RWPE1 (cell line): ENCODE measurements at regions not wholly inside any gene's neighbourhood (a gene's known extent, or its start where the extent isn't known, plus 50 kb on each side); places are given as distances from the start of the nearest gene placed in this dataset.
A peak's percentile ranks its signal among the peaks of the same experiment; 100 is the strongest.
"Not testable (repeated sequence)": the region's sequence is repeated elsewhere in the genome, so short reads cannot be mapped to it uniquely, and the experiment has no call there.

Experiments used
- CTCF ChIA-PET: fragments of 350-600 bp; sonication (Branson Sonifier 250); formaldehyde crosslinking; extraction: SDS; loops from one replicate; lab custom pipeline; 2021; lab: Yijun Ruan, JAX
- POLR2A ChIA-PET: fragments of 400-600 bp; formaldehyde crosslinking; extraction: SDS; loops from one replicate; lab custom pipeline; 2020; ENCODE audit warnings: antibody characterized with exemption; ENCODE audit not compliant: low non-redundant PET; lab: Yijun Ruan, JAX
- DNase-seq: peaks from one replicate; pipeline ENCODE4 v3.0.0; 2012; ENCODE audit warnings: low spot score
- H3K27ac ChIP-seq: fragments of 450-650 bp; 2 replicates; pipeline ENCODE4 v1.5.1; 2017
- TF ChIP-seq, protein P1 (sequence below): fragments of 450-650 bp; conservative IDR thresholded peaks from 2 replicates; pipeline ENCODE4 v1.5.1; 2017; ENCODE audit warnings: low read depth, mild to moderate bottlenecking

DNA sequence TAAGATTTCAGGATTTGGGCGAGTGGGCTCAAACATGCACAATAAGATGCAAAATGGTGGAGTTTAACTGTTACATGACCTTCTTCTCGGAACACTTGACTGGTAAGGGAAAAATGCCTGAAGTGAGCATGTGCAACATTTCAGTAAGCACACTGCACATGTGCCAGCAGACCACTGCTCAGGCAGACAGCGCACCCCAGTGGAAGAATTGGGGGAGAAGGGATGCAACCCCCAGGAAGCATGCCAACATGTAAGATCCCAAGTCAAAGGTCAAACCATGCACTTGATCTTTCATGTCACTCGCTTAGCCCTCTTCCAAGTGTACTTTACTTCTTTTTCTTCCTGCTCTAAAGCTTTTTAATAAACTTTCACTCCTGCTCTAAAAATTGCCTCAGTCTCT is 256.3 kb downstream of the CENPC start:
- DNase-seq, result no peak
- H3K27ac ChIP-seq, result no peak overlapping the region
- TF ChIP-seq, protein P1, sequence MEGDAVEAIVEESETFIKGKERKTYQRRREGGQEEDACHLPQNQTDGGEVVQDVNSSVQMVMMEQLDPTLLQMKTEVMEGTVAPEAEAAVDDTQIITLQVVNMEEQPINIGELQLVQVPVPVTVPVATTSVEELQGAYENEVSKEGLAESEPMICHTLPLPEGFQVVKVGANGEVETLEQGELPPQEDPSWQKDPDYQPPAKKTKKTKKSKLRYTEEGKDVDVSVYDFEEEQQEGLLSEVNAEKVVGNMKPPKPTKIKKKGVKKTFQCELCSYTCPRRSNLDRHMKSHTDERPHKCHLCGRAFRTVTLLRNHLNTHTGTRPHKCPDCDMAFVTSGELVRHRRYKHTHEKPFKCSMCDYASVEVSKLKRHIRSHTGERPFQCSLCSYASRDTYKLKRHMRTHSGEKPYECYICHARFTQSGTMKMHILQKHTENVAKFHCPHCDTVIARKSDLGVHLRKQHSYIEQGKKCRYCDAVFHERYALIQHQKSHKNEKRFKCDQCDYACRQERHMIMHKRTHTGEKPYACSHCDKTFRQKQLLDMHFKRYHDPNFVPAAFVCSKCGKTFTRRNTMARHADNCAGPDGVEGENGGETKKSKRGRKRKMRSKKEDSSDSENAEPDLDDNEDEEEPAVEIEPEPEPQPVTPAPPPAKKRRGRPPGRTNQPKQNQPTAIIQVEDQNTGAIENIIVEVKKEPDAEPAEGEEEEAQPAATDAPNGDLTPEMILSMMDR, result 0 out of 2 replicates have a peak, but pooled peaks have one; percentile 10
- ChIA-PET CTCF (interaction anchor here (1.0 kb wide), 1 partner anchor 50 kb away, joined by 3 read pairs; no protein-coding TSS in a partner anchor), POLR2A (no interaction called here)

DNA sequence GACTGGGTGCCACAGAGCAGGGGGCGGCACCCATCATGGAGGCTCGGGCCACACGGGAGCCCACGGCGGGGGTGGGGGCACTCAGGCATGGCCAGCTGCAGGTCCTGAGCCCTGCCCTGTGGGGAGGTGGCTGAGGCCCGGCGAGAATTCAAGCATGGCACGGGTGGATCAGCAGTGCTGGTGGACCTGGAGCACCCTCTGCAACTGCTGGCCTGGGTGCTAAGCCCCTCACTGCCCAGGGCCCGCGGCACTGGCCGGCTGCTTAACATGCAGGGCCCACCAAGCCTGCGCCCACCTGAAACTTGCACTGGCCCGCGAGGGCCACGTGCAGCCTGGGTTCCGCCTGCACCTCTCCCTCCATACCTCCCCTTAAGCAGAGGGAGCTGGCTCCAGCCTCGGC is 258.6 kb downstream of the CENPC start:
- TF ChIP-seq, protein P1, result no peak
- no peak for DNase-seq
- ChIA-PET CTCF (no interaction called here), POLR2A (no interaction called here)
- no peak overlapping the region for H3K27ac ChIP-seq

DNA sequence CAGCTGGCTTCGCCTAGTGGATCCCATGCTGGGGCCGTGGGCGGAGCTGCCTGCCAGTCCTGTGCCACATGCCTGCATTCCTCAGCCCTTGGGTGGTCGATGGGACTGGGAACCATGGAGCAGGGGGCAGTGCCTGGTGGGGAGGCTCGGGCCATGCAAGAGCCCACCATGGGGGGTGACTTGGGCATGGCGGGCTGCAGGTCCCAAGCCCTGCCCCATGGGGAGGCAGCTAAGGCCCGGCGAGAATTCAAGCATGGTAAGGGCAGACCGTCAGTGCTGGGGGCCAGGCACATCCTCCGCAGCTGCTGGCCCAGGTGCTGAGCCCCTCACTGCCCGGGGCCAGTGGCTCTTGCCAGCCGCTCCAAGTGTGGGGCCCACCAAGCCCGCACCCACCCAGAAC is 262.6 kb downstream of the CENPC start:
- DNase-seq, result no peak
- ChIA-PET CTCF (no interaction called here), POLR2A (no interaction called here)
- TF ChIP-seq, protein P1, result no peak
- H3K27ac ChIP-seq, result no peak overlapping the region

DNA sequence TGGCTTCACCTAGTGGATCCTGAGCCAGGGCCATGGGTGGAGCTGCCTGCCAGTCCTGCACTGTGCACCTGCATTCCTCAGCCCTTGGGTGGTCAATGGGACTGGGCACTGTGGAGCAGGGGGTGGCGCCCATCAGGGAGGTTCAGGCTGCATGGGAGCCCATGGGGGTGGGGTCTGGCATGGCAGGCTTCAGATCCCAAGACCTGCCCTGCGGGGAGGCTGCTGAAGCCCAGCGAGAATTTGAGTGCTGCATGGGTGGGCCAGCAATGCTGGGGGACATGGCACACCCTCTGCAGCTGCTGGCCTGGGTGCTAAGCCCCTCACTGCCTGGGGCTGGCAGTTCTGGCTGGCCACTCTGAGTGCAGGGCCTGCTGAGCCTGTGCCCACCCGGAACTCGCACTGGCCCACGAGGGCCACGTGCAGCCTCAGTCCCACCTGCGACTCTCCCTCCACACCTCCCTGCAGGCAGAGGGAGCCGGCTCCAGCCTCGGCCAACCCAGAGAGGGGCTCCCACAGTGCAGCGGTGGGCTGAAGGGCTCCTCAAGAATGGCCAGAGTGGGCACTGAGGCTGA is 270.0 kb downstream of the CENPC start:
- CTCF ChIA-PET, result no interaction called here
- POLR2A ChIA-PET, result no interaction called here
- TF ChIP-seq, protein P1, result no peak
- H3K27ac ChIP-seq, result no peak overlapping the region
- DNase-seq, result no peak

DNA sequence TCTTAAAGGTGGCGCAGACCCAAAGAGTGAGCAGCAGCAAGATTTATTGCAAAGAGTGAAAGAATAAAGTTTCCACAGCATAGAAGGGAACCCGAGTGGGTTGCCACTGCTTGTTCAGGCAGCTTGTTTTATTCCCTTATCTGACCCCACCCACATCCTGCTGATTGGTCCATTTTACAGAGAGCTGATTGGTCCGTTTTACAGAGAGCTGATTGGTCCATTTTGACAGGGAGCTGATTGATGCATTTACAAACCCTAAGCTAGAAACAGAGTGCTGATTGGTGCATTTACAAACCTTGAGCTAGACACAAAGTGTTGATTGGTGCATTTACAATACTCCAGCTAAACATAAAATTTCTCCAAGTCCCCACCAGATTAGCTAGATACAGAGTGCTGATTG is 270.6 kb downstream of the CENPC start:
- CTCF ChIA-PET, POLR2A ChIA-PET, H3K27ac ChIP-seq, DNase-seq: not testable (repeated sequence)

DNA sequence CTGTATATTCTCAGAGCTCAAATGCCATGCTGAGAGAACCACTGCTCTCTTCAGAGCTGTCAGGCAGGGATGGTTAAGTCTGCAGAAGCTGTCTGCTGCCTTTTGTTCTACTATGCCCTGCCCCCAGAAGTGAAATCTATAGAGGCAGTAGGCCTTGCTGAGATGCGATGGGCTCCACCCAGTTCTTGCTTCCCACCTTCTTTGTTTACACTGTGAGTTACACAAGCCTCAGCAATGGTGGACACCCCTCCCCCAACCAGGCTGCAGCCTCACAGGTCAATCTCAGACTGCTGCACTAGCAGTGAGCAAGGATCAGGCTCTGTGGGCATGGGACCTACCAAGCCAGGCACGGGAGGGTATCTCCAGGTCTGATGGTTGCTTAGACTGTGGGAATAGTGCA is 271.6 kb downstream of the CENPC start:
- DNase-seq, result no peak
- POLR2A ChIA-PET, result no interaction called here
- CTCF ChIA-PET, result no interaction called here
- no peak overlapping the region for H3K27ac ChIP-seq
- TF ChIP-seq, protein P1, result no peak

DNA sequence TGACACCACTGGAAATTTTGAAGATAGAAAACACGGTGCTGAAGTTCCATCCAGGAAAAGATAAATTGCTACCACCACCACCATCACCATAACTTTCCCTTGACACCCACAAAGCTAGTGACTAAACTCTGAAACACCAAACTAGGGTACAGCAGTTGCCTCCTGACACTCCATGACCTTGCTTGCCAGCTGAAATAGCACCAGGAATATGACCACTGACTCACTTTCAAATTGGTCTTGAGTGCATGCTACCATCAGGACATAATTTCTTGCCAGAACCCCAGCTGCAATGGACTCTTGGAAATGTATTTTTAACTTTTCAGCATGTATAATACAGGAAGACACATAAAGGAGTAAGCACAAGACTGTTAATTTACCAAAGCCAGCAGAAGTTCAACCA is 283.3 kb downstream of the CENPC start:
- DNase-seq, result no peak
- ChIA-PET POLR2A (no interaction called here), CTCF (no interaction called here)
- no peak overlapping the region for H3K27ac ChIP-seq
- TF ChIP-seq, protein P1, result no peak
